OCI-M2 (cell line): ENCODE measurements at regions not wholly inside any gene's neighbourhood (a gene's known extent, or its start where the extent isn't known, plus 50 kb on each side); places are given as distances from the start of the nearest gene placed in this dataset.
A peak's percentile ranks its signal among the peaks of the same experiment; 100 is the strongest.
"Not testable (repeated sequence)": the region's sequence is repeated elsewhere in the genome, so short reads cannot be mapped to it uniquely, and the experiment has no call there.

Experiments used
- DNase-seq: peaks from one replicate; lab custom pipeline; 2025; ENCODE audit not compliant: unreplicated experiment; lab: John Stamatoyannopoulos, UW

GRCh38 chr21:16213518-16213917, 483.7 kb downstream of the USP25 start:
- DNase-seq = no peak

GRCh38 chr21:16215193-16215592, 485.4 kb downstream of the USP25 start:
- no peak for DNase-seq

DNA sequence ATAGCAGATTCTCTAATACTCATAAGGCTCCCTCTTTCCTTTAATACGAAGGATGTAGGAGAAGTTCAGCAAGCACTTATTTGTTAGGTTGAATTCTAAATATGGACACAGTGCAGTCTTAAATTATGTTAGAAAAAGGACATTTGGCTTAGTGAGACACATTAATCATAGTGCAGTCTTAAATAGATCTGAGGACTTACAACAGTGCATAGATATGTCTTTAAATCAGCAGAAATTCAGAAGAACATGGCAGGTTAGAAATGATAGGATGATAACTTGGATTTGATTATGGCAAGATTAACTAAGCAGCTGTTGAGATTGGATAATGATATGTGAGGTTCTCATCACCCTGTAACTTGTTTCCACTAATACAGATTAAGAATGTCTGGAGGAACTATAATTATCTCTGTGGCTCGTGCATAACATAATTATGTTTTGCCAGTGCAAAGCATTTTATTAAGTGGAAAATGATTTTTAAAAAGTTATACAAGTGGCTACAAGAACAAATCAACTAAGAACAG, 485.9 kb downstream of the USP25 start:
- no peak for DNase-seq

GRCh38 chr21:16216288-16216962, 486.6 kb downstream of the USP25 start:
- DNase-seq = no peak

- no peak for DNase-seq
Observed at GRCh38 chr21:16218682-16219343, 489.0 kb downstream of the USP25 start.

DNA sequence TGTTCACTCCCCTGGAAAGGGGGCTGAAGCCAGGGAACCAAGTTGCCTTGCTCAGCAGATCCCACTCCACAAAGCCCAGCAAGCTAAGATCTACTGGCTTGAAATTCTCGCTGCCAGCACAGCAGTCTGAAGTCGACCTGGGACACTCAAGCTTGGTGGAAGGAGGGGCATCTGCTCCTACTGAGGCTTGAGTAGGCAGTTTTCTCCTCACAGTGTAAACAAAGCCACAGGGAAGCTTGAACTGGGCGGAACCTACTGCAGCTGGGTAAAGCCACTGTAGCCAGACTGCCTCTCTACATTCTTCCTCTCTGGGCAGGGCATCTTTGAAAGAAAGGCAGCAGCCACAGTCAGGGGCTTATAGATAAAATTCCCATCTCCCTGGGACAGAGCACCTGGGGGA, 495.0 kb downstream of the USP25 start:
- not testable (repeated sequence) for DNase-seq

DNA sequence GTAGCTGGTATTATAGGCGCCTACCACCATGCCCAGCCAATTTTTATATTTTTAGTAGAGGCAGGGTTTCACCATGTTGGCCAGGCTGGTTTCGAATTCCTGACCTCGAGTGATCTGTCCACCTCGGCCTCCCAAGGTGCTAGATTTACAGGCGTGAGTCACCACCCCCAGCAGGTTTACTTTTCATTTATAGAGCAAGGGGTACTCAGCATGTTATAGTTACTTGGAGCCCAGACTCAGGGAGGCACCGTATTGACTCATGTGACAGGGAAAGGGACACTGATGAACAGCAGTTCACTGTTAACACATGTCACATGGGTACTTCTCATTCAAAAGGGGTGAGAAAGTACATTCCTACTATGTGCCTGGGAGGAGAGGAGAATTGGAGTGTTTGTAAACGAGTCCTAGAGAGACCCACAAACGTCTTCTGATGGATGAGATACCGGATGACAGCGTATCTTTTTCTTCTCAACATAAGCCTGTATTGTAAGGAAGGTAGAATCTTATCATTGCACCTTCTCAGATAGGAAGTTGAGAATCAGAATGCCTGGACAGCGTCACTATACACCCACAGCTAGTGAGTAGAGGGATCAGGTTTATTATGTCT, 510.0 kb downstream of the USP25 start:
- DNase-seq = no peak

- DNase-seq = no peak
Observed at GRCh38 chr21:16241016-16241415, 511.2 kb downstream of the USP25 start.

- peak; percentile 28 for DNase-seq
Observed at GRCh38 chr21:16241479-16241963, 511.7 kb downstream of the USP25 start.

- DNase-seq = no peak
Observed at GRCh38 chr21:16243396-16243795, 513.6 kb downstream of the USP25 start.

DNA sequence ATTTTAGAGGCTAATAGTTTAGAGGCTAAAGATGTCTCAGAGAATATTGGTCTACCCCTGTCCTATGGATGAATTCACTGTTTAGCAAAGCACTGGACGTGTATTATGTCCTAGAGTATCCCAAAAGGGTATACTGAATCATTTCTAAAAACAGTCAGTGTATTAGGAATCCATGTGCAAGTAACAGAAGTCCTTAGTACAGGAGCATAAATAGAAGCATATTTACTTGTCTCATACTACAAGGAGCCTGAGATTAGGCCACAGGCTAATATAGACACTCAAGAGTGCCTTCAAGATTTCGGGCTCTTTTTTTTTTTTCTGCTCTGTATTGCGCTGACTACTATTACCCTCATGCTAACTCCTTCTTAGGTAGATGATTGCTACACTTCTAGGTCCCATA, 518.9 kb downstream of the USP25 start:
- no peak for DNase-seq

DNA sequence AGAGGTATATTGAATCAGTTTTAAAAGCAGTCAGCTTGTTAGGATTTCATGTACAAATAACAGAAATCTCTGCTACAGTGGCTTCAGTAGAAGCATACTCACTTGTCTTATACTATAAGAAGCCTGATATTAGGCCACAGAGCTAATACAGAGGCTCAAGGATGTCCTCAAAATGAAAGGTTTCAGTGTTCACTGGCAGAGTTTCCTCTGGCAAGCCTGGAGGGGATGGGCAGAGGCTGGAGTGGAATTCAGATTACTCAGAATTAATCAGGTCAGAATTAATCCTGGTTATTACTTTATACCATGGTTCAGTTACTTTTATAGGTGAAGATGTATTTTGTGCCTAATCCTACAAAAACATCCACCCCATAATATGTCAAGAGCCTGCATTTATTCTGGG, 520.5 kb downstream of the USP25 start:
- no peak for DNase-seq

DNA sequence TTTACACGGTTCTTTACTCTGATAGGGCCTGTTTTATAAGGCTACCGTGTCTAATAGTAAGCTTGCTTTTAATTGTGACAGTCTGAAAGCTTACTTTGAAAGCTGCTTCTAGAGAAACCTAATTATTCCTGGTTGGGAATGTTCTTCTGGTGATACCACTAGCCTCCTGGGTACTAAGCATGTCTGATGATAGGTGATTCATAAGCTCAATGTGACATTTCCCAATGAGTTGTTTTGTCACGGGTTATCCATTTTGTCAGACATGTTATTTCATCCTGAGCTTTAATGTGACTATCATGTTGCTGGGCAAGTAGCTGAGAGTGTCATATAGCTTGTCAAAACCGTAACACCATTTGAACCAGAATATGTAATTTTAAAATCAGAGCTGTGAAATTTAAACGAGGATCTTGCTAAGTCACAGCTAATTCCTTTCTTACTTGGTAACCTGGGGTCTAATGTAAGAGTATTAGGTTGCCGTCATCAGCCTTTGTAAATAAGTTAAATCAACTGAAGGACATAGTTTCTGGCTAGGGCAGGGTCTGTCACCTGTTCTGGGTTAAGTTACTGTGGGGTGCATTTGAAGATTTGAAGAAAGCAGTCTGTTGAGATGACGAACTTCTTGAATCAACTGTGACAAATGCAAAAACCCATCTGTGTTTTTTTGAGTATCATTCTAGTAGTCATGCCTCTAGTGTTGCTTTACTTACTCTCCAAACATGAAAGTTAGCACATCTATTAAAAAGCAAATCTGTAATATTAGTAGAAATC, 529.2 kb downstream of the USP25 start:
- no peak for DNase-seq

DNA sequence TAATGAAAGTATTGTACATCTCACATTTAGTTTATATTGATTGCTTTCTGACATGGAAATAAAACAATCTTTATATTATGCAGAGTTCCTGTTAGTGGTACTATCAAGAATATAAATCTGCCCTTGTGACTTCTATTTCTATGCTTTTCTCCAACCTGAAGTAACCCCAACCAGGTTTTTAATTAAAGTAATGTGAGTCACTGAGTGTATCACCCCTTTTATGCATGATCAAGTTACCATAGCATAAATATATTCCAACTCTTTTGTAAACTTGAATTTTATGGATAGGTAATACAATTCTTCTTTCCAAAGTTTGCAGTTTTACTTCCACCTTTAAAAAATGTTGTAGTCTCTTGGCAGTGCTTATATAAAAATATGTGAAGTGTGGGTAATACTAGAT, 532.3 kb downstream of the USP25 start:
- no peak for DNase-seq

GRCh38 chr21:16264319-16264718, 534.5 kb downstream of the USP25 start:
- no peak for DNase-seq

GRCh38 chr21:16269476-16269875, 539.7 kb downstream of the USP25 start:
- no peak for DNase-seq

GRCh38 chr21:16279731-16280581, 550.2 kb downstream of the USP25 start:
- DNase-seq = no peak

DNA sequence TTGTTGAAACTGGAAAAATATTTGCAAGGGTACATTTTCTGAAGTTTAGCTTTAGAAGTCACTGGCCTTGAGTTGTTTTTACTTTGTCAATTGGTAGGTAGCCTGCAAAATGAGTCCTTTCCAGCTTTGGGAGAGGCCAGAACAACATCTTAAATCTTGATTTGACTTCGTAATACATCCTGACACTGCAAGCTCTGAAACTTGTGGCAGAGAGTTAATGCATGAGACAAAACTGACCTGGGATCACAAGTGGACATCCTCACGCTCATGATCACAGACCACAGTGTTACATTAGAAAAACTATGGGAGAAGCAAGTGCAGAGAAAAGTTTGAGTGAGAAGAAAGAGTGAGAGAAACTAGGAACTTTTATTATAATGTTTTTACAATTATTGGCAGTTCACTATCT, 550.9 kb downstream of the USP25 start:
- no peak for DNase-seq

DNA sequence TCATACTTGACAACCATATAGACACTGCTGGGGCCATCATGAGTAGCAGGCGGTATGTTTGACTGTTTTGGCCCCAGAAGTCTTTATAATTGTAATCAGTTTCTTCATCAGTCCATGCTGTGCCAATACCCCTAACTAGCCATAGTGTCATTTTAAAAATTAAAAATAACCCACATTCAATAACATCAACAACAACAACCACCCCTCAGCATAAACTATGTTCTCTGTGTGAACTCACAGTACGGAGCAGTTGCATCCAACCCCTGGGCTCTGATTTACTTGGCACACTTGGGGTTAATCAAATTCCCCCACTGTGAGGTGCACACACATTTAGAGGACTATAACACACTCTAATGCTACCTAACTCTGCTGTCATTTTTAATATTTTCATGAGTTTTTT, 553.7 kb downstream of the USP25 start:
- DNase-seq = no peak

DNA sequence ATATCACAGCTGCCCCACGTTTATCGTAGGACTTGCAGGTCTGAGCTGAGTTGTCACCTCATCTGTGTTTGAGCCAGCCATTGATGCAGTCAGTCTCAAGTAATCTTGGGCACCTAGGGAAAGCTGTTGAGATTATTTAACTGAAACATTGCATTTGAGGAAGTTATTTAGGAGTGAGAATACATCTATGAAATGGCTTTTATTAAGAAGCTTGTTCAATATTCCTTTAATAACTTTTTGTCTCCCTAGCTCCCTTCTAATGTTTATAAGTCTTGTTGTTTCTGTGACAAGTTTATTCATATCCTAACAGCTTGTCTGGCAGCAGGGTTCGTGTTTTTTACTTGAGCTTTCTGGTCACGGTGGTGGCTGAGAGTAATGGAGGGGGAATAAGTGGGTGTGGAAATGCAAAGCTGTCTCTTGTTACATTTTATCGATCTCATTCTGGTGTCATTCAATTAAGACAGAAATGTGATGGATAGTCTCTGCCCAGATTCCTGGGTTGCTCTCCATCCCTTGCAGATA, 555.9 kb downstream of the USP25 start:
- DNase-seq = no peak
